SK-N-SH treated with all-trans-retinoic acid at 6 μM for 48 hours (cell line): ENCODE measurements at regions not wholly inside any gene's neighbourhood (a gene's known extent, or its start where the extent isn't known, plus 50 kb on each side); places are given as distances from the start of the nearest gene placed in this dataset.

Experiments
- ATAC-seq: fragments of 200-7000 bp; cut with Tn5 transposase; 3 replicates; pipeline ENCODE4 v1.9.1; 2020; ENCODE audit warnings: mild to moderate bottlenecking, moderate library complexity
- ARNTL ChIP-seq: fragments of 450-650 bp; formaldehyde crosslinking; IDR thresholded peaks from 2 replicates; pipeline ENCODE4 v1.5.0; 2020; ENCODE audit warnings: low read depth, mild to moderate bottlenecking, moderate library complexity, borderline replicate concordance
- BACH2 ChIP-seq: fragments of 250-450 bp; sonication (Bioruptor Pico); IDR thresholded peaks from 2 replicates; pipeline ENCODE4 v1.9.0; 2021; ENCODE audit warnings: mild to moderate bottlenecking, borderline replicate concordance
- CSDC2 ChIP-seq: fragments of 250-450 bp; sonication (Bioruptor Pico); IDR thresholded peaks from 2 replicates; pipeline ENCODE4 v1.5.0; 2020; ENCODE audit warnings: mild to moderate bottlenecking, moderate library complexity
- CSRNP3 ChIP-seq: fragments of 250-450 bp; sonication (Bioruptor Pico); IDR thresholded peaks from 2 replicates; pipeline ENCODE4 v1.5.1; 2021; ENCODE audit warnings: mild to moderate bottlenecking, moderate library complexity
- ESRRG ChIP-seq: fragments of 250-450 bp; sonication (Bioruptor Pico); IDR thresholded peaks from 2 replicates; pipeline ENCODE4 v1.6.1; 2021; ENCODE audit warnings: mild to moderate bottlenecking
- GLIS3 ChIP-seq: fragments of 250-450 bp; sonication (Bioruptor Pico); IDR thresholded peaks from 2 replicates; pipeline ENCODE4 v1.5.0; 2020; ENCODE audit warnings: mild to moderate bottlenecking, moderate library complexity
- OSR1 ChIP-seq: fragments of 250-450 bp; sonication (Bioruptor Pico); IDR thresholded peaks from 2 replicates; pipeline ENCODE4 v1.8.0; 2022; ENCODE audit warnings: moderate library complexity, mild to moderate bottlenecking, inconsistent platforms
- PPARA ChIP-seq: fragments of 250-450 bp; sonication (Bioruptor Pico); IDR thresholded peaks from 2 replicates; pipeline ENCODE4 v1.5.0; 2020; ENCODE audit warnings: mild to moderate bottlenecking, borderline replicate concordance
- RARB ChIP-seq: fragments of 250-450 bp; sonication (Bioruptor Pico); IDR thresholded peaks from 2 replicates; pipeline ENCODE4 v1.8.0; 2021; ENCODE audit warnings: mild to moderate bottlenecking, moderate library complexity
- SNAI2 ChIP-seq: fragments of 250-450 bp; sonication (Bioruptor Pico); IDR thresholded peaks from 2 replicates; pipeline ENCODE4 v1.5.0; 2020; ENCODE audit warnings: mild to moderate bottlenecking, moderate library complexity
- TCF4 ChIP-seq: fragments of 250-450 bp; sonication (Bioruptor Pico); IDR thresholded peaks from 2 replicates; pipeline ENCODE4 v1.8.0; 2021; ENCODE audit warnings: mild to moderate bottlenecking, moderate library complexity, borderline replicate concordance
- TOX ChIP-seq: fragments of 250-450 bp; sonication (Bioruptor Pico); IDR thresholded peaks from 2 replicates; pipeline ENCODE4 v1.8.0; 2021; ENCODE audit warnings: mild to moderate bottlenecking, moderate library complexity, borderline replicate concordance
- TSHZ2 ChIP-seq: fragments of 250-450 bp; sonication (Bioruptor Pico); IDR thresholded peaks from 2 replicates; pipeline ENCODE4 v1.5.0; 2020; ENCODE audit warnings: mild to moderate bottlenecking, moderate library complexity
- ZFP3 ChIP-seq: fragments of 250-450 bp; sonication (Bioruptor Pico); IDR thresholded peaks from 2 replicates; pipeline ENCODE4 v1.5.0; 2020; ENCODE audit warnings: mild to moderate bottlenecking, moderate library complexity
- ZNF565 ChIP-seq: fragments of 450-650 bp; formaldehyde crosslinking; conservative IDR thresholded peaks from 2 replicates; pipeline ENCODE4 v1.5.0; 2020; ENCODE audit warnings: low read depth, mild to moderate bottlenecking, moderate library complexity
- ZNF8 ChIP-seq: fragments of 450-650 bp; formaldehyde crosslinking; IDR thresholded peaks from 2 replicates; pipeline ENCODE4 v1.5.0; 2020; ENCODE audit warnings: mild to moderate bottlenecking, moderate library complexity
- TF ChIP-seq, protein P1 (sequence below): fragments of 250-450 bp; sonication (Bioruptor Pico); IDR thresholded peaks from 2 replicates; pipeline ENCODE4 v1.5.1; 2020; ENCODE audit warnings: low read depth, mild to moderate bottlenecking, moderate library complexity
- TF ChIP-seq, protein P2 (sequence below): fragments of 250-450 bp; sonication (Bioruptor Pico); IDR thresholded peaks from 2 replicates; pipeline ENCODE4 v1.8.0; 2020; ENCODE audit warnings: mild to moderate bottlenecking, moderate library complexity, borderline replicate concordance
- TF ChIP-seq, protein P3 (sequence below): fragments of 250-450 bp; sonication (Bioruptor Pico); IDR thresholded peaks from 2 replicates; pipeline ENCODE4 v1.8.0; 2021; ENCODE audit warnings: low read depth, mild to moderate bottlenecking, moderate library complexity, borderline replicate concordance

DNA sequence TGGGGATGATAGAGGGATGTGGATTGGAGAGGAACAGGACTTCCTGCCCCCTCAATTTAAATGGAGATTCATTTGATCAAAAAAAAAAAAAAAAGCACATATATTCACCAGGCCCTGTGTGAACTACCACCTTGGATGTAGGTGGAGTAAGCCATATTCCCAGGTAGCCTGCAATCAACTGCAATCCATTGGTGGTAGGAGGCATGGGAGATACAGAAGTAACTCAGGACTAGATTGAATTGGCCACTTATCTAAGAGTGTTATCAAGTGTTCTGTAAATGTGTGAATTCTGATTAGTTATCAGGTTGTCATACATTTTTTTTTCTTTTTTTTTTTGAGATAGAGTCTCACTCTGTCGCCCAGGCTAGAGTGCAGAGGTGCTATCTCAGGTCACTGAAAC lies 124.1 kb upstream of the ESR1 start:
- no peak for ATAC-seq
- TF ChIP-seq BACH2 (CRISPR knock-in tag) (no peak), ESRRG (CRISPR knock-in tag) (no peak), ZNF565 (CRISPR knock-in tag) (no peak), TSHZ2 (CRISPR knock-in tag) (no peak), ARNTL (no peak), TCF4 (CRISPR knock-in tag) (no peak), SNAI2 (CRISPR knock-in tag) (no peak), CSRNP3 (CRISPR knock-in tag) (no peak), CSDC2 (CRISPR knock-in tag) (no peak)
- TF ChIP-seq, protein P1, sequence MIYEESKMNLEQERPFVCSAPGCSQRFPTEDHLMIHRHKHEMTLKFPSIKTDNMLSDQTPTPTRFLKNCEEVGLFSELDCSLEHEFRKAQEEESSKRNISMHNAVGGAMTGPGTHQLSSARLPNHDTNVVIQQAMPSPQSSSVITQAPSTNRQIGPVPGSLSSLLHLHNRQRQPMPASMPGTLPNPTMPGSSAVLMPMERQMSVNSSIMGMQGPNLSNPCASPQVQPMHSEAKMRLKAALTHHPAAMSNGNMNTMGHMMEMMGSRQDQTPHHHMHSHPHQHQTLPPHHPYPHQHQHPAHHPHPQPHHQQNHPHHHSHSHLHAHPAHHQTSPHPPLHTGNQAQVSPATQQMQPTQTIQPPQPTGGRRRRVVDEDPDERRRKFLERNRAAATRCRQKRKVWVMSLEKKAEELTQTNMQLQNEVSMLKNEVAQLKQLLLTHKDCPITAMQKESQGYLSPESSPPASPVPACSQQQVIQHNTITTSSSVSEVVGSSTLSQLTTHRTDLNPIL (CRISPR knock-in tag) = no peak
- TF ChIP-seq, protein P2, sequence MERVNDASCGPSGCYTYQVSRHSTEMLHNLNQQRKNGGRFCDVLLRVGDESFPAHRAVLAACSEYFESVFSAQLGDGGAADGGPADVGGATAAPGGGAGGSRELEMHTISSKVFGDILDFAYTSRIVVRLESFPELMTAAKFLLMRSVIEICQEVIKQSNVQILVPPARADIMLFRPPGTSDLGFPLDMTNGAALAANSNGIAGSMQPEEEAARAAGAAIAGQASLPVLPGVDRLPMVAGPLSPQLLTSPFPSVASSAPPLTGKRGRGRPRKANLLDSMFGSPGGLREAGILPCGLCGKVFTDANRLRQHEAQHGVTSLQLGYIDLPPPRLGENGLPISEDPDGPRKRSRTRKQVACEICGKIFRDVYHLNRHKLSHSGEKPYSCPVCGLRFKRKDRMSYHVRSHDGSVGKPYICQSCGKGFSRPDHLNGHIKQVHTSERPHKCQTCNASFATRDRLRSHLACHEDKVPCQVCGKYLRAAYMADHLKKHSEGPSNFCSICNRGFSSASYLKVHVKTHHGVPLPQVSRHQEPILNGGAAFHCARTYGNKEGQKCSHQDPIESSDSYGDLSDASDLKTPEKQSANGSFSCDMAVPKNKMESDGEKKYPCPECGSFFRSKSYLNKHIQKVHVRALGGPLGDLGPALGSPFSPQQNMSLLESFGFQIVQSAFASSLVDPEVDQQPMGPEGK (CRISPR knock-in tag) = no peak

DNA sequence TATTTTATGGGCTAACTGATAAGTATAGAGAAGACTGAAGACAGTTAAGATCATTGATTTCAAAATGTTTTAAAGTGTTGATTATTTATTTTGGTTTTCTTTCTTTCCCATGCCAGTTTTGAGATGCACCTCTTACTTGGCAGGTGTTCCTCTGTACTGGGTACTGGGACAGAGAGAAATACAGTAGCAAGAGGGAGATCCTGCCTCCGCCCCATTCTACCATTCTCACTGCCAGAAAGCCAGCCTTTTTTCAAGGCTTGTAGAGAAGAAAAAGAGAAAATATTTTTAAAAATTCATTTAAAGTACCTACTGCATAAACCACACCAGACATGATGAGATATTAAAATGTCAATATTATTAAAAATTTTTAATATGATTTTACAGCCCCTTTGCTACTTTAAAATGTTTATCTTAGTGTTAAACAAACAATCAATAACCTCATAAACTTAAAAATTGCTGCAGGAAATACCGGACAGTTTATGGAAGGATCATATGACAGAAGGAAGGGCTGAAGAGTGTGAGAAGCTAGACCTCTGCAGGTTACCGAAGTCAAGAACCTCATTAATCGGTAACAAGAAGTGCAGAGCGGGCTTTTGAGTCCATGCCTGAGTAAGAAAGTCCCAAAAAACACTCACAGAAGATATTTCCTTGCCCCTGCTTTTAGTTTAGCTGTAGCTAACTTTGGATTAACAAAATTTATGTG lies 117.8 kb upstream of the ESR1 start:
- no peak for ATAC-seq
- TF ChIP-seq RARB (CRISPR knock-in tag) (no peak), TCF4 (CRISPR knock-in tag) (no peak), ZNF565 (CRISPR knock-in tag) (no peak), PPARA (no peak)

GRCh38 chr6:151690303-151690702 lies 117.2 kb upstream of the ESR1 start:
- ATAC-seq = peak; percentile 24
- TF ChIP-seq SNAI2 (CRISPR knock-in tag) (no peak), TOX (CRISPR knock-in tag) (no peak), ZNF8 (CRISPR knock-in tag) (no peak), ZFP3 (no peak), ARNTL (no peak), CSDC2 (CRISPR knock-in tag) (no peak), OSR1 (no peak), TCF4 (CRISPR knock-in tag) (no peak), BACH2 (CRISPR knock-in tag) (no peak)

DNA sequence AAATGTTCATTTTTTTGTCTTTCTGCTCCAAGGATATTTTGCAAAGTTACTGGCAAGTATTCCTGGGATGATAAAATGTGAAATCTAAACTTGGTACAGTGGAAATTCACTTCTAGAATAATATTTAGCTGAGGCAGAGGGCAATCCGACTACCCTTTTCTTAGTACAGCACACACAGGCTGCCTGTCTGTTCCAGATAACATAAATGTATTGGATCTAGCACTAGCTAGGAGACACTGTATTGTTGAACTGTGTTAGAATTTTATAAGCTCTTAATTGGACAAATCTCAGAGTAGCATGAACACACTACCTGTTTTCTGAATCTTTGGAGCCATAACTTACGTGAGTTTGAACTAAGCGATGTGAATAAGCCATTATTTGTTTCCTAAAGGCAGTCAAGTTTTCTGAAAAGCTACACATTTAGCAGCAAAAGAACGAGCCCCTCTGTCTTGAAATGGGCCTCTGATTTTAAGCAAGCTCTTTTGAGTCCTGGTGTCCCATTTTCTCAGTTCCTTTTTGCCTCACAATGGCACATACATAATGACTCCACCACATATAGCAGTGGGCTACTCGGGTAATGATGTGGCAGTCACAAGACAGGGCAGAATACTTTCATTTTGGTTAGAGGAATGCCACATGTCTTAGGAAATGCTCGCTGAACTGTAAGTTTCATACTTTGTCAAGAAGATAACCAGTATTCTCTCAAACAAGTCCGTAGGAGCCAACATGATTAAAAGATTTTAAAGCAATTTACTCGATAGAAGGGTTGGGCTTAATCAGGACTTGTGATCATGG lies 116.5 kb upstream of the ESR1 start:
- TF ChIP-seq, protein P3, sequence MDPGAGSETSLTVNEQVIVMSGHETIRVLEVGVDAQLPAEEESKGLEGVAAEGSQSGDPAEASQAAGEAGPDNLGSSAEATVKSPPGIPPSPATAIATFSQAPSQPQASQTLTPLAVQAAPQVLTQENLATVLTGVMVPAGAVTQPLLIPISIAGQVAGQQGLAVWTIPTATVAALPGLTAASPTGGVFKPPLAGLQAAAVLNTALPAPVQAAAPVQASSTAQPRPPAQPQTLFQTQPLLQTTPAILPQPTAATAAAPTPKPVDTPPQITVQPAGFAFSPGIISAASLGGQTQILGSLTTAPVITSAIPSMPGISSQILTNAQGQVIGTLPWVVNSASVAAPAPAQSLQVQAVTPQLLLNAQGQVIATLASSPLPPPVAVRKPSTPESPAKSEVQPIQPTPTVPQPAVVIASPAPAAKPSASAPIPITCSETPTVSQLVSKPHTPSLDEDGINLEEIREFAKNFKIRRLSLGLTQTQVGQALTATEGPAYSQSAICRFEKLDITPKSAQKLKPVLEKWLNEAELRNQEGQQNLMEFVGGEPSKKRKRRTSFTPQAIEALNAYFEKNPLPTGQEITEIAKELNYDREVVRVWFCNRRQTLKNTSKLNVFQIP (CRISPR knock-in tag) = no peak
- TF ChIP-seq ARNTL (no peak), PPARA (no peak), BACH2 (CRISPR knock-in tag) (no peak), SNAI2 (CRISPR knock-in tag) (no peak), GLIS3 (CRISPR knock-in tag) (no peak), ZNF8 (CRISPR knock-in tag) (no peak)
- peak; percentile 71 for ATAC-seq
